Fibroblast of the aortic adventitia (primary cell): ENCODE measurements at regions not wholly inside any gene's neighbourhood (a gene's known extent, or its start where the extent isn't known, plus 50 kb on each side); places are given as distances from the start of the nearest gene placed in this dataset.

ENCODE experiments used
- DNase-seq: peaks from one replicate; pipeline ENCODE4 v3.0.0-alpha.2; 2010; ENCODE audit warnings: low read depth
- H3K4me3 ChIP-seq: 2 replicates; pipeline ENCODE4 v1.5.1; 2011; ENCODE audit warnings: low read depth, mild to moderate bottlenecking, control low read depth, low read length, moderate library complexity
- TF ChIP-seq, protein P1 (sequence below): IDR thresholded peaks from 2 replicates; pipeline ENCODE4 v1.5.1; 2011; ENCODE audit warnings: mild to moderate bottlenecking, low read length, control low read depth, inconsistent platforms; ENCODE audit not compliant: insufficient read depth

DNA sequence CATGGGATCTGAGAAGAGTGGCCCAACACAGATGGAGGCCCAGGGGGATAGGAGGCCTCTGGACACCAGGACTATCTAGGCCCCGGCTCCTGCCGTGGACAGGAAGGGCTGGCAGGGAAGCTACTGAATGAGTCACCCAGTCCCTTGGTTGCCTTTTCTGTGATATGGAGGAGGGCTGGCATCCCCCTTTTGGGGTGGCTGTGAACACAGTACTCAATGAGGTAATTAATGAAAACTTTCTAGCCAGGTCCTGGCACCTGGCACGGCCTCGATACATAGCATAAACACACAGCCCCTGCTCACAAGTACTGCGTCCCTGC is 163.2 kb downstream of the CHST1 start:
- H3K4me3 ChIP-seq = no peak overlapping the region
- TF ChIP-seq, protein P1, sequence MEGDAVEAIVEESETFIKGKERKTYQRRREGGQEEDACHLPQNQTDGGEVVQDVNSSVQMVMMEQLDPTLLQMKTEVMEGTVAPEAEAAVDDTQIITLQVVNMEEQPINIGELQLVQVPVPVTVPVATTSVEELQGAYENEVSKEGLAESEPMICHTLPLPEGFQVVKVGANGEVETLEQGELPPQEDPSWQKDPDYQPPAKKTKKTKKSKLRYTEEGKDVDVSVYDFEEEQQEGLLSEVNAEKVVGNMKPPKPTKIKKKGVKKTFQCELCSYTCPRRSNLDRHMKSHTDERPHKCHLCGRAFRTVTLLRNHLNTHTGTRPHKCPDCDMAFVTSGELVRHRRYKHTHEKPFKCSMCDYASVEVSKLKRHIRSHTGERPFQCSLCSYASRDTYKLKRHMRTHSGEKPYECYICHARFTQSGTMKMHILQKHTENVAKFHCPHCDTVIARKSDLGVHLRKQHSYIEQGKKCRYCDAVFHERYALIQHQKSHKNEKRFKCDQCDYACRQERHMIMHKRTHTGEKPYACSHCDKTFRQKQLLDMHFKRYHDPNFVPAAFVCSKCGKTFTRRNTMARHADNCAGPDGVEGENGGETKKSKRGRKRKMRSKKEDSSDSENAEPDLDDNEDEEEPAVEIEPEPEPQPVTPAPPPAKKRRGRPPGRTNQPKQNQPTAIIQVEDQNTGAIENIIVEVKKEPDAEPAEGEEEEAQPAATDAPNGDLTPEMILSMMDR = no peak
- DNase-seq = no peak

DNA sequence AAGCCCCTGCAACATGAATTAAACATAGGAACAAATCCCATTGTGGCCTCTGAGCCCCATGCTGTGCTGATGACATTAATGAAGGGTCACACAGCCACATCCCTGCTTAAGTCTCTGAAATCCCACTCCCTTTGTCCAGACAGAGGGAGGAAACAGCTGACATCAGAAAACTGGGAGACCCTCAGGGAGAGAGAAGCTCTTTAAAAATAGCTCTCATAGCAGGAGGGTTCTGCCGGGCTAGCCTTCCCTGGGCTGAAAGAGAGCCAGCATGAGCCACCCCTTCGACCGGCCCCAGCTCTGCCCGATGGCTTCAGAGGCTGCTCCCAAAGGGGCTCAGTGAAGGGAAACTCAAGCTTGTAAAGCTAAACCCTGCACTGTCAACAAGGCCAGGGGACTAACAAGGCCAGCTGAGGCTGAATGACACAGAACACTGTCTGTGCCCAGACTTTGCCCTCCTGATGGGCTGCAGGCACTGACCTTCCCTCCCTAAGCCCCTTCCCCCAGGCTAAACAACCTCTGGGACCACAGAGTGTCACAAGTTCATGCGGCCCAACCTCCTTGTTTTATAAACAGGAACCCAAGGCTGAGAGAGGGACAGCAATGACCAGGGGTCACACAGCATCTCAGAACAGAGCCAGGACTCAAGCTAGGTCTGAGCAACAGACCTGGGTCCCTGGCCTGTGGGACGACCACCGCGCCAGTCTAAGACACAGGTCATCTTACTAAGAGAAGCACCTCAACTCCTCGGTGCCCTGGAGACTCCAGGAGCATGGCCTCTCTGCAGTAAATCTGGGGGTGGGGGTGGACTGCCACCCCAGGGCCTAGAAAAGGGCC is 163.8 kb downstream of the CHST1 start:
- no peak overlapping the region for H3K4me3 ChIP-seq
- DNase-seq = no peak
- TF ChIP-seq, protein P1 = no peak

DNA sequence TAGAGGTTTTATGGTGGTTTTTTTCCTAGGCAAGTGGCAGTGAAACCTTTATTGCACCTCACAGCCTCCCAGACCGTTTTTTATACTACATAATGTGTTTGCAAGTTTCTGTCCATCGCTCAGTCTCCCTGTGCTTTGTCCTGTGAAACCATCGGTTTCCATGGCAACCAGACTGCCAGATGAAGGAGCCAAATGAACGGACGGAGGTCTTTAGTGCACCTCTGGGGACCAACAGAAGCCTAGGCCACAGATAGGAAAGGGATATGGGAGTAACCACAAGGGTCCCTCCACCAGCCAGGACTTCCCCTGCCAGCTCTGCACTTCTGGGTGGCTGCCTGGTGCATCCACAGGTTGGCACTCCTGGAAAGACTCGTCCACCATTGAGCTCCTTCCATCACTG is 165.0 kb downstream of the CHST1 start:
- DNase-seq = no peak
- TF ChIP-seq, protein P1 = no peak
- H3K4me3 ChIP-seq = no peak overlapping the region

DNA sequence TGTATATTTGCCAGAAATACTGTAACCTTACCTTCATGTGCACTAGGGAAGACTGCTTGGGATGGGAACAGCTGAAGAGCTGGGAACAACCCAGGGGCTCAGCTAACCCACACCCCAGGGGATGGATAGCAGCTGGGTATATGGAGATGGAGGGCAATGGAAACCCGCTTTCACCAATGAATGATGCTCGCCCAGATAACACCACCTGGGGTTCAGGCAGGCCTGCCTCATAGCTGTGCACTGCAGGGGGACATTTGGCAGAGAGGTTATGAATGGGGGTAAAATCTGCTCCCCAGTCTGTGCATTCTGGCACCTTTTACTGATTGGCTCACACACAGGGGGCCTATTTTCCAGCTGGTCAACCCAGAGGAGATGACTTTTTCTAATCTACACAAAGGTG is 170.7 kb downstream of the CHST1 start:
- DNase-seq = no peak
- no peak overlapping the region for H3K4me3 ChIP-seq
- TF ChIP-seq, protein P1 = no peak

DNA sequence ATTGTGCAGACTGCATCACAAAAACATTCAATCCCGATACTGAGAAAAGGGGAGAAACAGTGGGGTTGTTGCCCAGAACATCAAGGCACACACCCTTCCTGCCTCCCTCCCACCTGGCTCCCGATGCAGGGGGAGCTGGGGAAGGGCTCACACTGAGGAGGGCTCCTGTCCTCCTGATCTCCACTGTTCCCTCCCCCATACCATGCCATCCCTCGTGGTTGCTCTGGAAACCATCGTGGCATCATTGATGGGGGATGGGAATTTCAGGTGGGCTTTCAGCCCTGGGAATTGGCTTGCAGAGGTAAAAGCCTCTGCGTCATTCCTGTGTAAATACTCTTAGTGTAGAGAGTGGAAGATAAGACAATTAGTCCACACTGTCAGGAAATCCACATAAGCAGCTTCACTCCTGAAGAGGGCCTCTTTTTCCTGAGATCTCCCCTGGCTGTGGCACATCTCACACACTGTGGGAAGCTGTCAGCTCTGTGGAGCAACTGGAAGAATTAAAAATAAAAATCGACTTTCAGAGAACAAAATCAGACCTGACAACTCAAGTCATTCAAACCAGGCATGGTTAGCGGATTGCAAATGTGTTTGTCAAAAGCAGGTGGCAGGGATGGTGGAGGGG is 176.0 kb downstream of the CHST1 start:
- no peak overlapping the region for H3K4me3 ChIP-seq
- TF ChIP-seq, protein P1 = no peak
- DNase-seq = no peak

DNA sequence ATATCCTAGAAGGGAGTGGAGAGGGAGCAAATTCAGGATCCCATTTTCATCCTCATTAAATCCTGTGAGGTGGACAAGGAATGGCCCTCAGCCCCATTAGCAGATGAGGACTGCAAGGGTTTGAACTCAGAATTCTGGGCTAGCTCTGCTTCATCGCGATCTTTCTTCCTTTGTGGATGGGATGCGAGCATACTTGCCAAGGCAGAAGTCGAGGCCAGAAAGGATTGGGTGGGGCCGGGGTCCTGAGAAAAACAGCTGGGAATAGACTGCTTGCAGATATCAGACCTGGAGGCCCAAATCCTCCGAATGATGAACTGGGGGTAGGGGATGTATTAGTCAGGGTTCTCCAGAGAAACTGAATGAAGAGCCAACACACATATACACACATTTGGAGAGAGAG is 179.0 kb downstream of the CHST1 start:
- no peak for DNase-seq
- TF ChIP-seq, protein P1 = no peak
- no peak overlapping the region for H3K4me3 ChIP-seq
